ENCODE measurements at regions not wholly inside any gene's neighbourhood (a gene's known extent, or its start where the extent isn't known, plus 50 kb on each side); places are given as distances from the start of the nearest gene placed in this dataset.
A peak's percentile ranks its signal among the peaks of the same experiment; 100 is the strongest.
"Not testable (repeated sequence)": the region's sequence is repeated elsewhere in the genome, so short reads cannot be mapped to it uniquely, and the experiment has no call there.

- H3K4me3 ChIP-seq (ENCODE audit: low read depth, low read length), result no peak overlapping the region
- DNase-seq (ENCODE audit: low read depth, low spot score), result peak; percentile 11
- in situ Hi-C loops (cut with HindIII; ENCODE audit: low sequenced_read_pairs), result no loop called here
- TF ChIP-seq, protein P1, sequence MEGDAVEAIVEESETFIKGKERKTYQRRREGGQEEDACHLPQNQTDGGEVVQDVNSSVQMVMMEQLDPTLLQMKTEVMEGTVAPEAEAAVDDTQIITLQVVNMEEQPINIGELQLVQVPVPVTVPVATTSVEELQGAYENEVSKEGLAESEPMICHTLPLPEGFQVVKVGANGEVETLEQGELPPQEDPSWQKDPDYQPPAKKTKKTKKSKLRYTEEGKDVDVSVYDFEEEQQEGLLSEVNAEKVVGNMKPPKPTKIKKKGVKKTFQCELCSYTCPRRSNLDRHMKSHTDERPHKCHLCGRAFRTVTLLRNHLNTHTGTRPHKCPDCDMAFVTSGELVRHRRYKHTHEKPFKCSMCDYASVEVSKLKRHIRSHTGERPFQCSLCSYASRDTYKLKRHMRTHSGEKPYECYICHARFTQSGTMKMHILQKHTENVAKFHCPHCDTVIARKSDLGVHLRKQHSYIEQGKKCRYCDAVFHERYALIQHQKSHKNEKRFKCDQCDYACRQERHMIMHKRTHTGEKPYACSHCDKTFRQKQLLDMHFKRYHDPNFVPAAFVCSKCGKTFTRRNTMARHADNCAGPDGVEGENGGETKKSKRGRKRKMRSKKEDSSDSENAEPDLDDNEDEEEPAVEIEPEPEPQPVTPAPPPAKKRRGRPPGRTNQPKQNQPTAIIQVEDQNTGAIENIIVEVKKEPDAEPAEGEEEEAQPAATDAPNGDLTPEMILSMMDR (IDR thresholded peaks at IDR 0.05; ENCODE audit: low read depth, low read length), result no peak
Measured at GRCh38 chr10:33878238-33878786, 543.8 kb upstream of the NRP1 start.

DNA sequence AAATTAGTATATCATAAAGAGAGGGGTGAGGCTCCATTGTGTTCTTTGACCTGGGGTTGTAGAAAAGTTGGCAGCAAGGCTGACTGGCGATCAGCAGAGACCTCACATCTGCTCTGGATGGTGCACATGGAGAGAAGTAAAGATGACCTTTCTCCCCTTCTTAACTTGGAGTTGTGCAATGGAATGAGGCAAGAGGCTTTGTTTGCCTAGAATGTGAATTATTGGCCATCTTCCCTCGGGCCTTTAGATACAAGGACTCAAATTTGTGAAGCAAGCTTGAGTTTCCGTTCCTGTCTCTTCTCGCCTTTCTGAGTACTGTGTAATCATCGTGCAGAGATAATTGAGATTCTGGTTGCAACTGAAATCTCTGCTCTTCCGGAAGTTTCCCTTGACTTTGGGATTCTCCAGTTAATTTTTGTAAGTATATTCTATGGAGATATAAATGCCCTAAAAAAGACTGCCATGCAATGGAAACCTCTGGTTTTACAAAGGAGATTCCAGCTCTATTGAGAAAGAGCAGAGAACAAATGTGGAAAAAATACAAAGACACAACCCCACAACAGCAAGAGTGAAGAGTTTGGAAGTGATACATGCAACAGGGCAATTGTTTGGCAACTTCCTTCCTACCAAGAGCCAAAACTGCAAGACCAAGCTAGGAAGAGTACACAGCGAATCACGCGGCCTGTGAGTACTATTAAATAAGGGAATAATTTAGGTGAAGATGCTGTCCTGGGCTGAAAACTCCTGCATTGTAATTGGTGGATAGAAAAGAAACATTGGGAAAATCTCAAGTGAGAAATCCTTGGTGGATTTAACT is 542.3 kb upstream of the NRP1 start:
- in situ Hi-C loops (cut with HindIII; ENCODE audit: low sequenced_read_pairs), result no loop called here
- no peak for DNase-seq (ENCODE audit: low read depth, low spot score)
- H3K4me3 ChIP-seq (ENCODE audit: low read depth, low read length), result no peak overlapping the region
- TF ChIP-seq, protein P1 (IDR thresholded peaks at IDR 0.05; ENCODE audit: low read depth, low read length), result no peak

DNA sequence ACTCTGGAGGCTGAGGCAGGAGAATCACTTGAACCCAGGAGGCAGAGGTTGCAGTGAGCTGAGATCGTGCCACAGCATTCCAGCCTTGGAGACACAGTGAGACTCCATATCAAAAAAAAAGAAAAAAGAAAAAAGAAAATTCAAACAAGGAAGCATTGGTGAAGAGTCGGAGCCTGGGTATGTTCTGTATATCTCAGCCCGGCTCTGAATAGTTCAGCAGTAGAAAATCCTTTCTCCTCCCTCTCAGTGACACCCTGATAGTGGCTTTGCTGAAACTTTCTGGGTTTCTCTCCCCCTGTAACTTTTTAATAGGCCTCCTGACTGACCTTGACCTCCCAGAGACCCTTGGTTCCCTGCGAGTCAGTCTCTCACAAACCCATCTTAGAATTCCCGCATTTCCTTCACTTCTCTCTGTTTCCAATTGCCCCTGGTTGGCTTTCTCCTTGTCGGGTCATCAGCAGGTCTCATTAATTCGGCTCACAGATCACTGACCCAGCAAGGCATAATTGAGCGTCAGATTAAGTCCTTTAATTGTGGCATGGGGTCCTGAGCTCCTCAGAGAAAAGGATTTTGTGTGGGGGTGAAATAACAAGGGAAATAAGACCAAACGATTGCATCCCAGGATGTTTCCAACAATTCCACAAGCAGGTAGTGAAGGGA is 541.6 kb upstream of the NRP1 start:
- DNase-seq (ENCODE audit: low read depth, low spot score), result no peak
- H3K4me3 ChIP-seq (ENCODE audit: low read depth, low read length), result no peak overlapping the region
- in situ Hi-C loops (cut with HindIII; ENCODE audit: low sequenced_read_pairs), result no loop called here
- TF ChIP-seq, protein P1 (IDR thresholded peaks at IDR 0.05; ENCODE audit: low read depth, low read length), result no peak

DNA sequence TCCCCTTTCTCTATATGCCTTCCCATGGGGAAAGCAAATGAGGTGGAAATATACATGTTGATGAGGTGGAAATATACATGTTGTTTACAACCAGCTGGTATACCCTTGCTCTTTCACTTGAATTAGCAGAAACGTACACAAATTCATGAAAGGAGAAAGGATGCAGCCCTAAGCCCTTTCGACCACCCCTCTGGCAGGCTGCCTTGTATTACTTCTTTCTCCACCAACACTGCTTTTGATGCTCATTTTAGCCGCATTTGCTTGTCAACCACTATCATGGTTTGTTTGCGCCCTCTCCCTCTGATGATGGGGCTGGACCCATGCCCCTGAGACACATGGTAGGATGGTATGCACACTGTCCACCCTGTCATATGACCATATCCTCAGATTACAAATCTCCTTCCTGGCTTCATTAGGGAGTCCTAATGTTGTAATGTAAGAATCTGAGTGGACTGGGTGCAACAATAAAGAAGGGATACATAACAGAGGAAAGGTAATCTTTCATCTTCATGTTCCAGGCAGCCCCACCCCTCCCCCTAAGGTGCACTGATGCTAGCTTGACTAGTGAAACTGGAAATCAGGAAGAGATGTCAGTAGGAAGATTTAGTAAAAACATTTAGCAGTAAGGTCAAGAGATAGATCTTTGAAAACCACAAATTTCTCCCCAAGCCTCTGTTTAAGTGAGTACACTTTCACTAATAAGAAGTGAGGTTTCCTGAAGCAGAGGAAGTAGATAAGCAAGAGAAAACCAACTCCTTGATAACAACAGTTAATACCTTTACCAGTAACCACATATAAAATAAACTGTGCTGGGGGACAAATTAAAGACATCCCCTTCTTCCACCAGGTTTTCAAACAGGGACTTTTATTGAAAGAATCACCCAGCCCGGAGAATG is 536.8 kb upstream of the NRP1 start:
- H3K4me3 ChIP-seq (ENCODE audit: low read depth, low read length), result no peak overlapping the region
- in situ Hi-C loops (cut with HindIII; ENCODE audit: low sequenced_read_pairs), result no loop called here
- TF ChIP-seq, protein P1 (IDR thresholded peaks at IDR 0.05; ENCODE audit: low read depth, low read length), result no peak
- no peak for DNase-seq (ENCODE audit: low read depth, low spot score)

GRCh38 chr10:33869481-33869880 is 535.0 kb upstream of the NRP1 start:
- no peak overlapping the region for H3K4me3 ChIP-seq (ENCODE audit: low read depth, low read length)
- in situ Hi-C loops (cut with HindIII; ENCODE audit: low sequenced_read_pairs), result no loop called here
- TF ChIP-seq, protein P1 (IDR thresholded peaks at IDR 0.05; ENCODE audit: low read depth, low read length), result no peak
- no peak for DNase-seq (ENCODE audit: low read depth, low spot score)

DNA sequence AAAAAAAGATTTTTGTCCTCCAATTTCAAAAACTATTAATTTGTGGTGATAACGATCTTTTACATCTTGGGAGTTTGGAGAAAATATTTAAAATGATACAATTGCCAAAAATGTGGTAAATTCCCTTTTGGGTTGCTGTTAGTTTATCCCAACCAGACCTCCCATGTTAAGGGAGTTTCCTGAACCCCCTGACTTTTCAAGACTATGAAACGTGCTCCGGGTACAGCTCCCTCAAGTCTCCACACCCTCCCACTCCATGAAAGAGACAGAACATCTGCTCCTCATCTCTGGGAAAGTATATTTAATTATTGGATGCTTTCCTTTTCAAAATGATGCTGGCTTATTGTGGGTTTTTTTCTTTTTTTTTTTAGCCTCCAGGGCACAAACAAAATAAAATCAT is 534.6 kb upstream of the NRP1 start:
- no peak overlapping the region for H3K4me3 ChIP-seq (ENCODE audit: low read depth, low read length)
- in situ Hi-C loops (cut with HindIII; ENCODE audit: low sequenced_read_pairs), result no loop called here
- no peak for DNase-seq (ENCODE audit: low read depth, low spot score)
- TF ChIP-seq, protein P1 (IDR thresholded peaks at IDR 0.05; ENCODE audit: low read depth, low read length), result no peak

DNA sequence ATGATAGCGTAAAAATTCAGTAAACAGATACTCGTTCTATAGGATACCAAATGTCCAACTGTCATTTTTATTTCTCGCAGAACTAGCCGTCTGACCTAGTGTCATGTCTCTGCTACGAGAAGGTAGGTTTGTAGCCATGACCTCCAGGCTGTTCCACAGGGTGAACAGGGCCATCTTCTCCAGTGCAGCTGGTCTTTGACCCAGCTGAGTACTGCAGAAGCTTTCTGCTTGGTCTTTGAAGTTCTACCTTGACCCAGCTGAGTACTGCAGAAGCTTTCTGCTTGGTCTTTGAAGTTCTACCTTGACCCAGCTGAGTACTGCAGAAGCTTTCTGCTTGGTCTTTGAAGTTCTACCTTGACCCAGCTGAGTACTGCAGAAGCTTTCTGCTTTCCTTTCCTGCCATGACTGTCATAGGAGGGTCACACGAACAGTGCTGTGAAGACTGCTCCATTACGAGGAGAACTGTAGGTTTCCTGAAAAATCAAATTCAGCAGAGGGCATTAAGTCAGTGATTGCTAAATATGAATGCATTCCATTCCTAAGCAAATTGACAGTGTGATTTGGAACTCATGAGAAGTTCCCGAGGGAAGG is 532.8 kb upstream of the NRP1 start:
- in situ Hi-C loops (cut with HindIII; ENCODE audit: low sequenced_read_pairs); DNase-seq (ENCODE audit: low read depth, low spot score); H3K4me3 ChIP-seq (ENCODE audit: low read depth, low read length): not testable (repeated sequence)

Measured in astrocyte of the spinal cord (primary cell).